HCT116 (cell line): ENCODE measurements at regions not wholly inside any gene's neighbourhood (a gene's known extent, or its start where the extent isn't known, plus 50 kb on each side); places are given as distances from the start of the nearest gene placed in this dataset.

Source experiments
- CTCF ChIP-seq, 3 experiments: fragments of 200-600 bp in 1 of 3; sonication (generic) in 1 of 3; IDR thresholded peaks in 2 of 3; conservative IDR thresholded peaks in 1 of 3; 2 replicates each; pipeline ENCODE4 v1.5.1; 2012 to 2017; ENCODE audit warnings: low read depth in 2 of 3, low read length in 2 of 3, antibody characterized with exemption in 1 of 3, borderline replicate concordance in 1 of 3, control low read depth in 1 of 3, mild to moderate bottlenecking in 1 of 3, mixed read lengths in 1 of 3, mixed run types in 1 of 3, moderate library complexity in 1 of 3; ENCODE audit not compliant: insufficient read depth in 1 of 3
- EZH2phosphoT487 ChIP-seq: fragments of 200-600 bp; IDR thresholded peaks from 2 replicates; pipeline ENCODE4 v1.6.1; 2018; ENCODE audit warnings: antibody characterized with exemption, borderline replicate concordance
- POLR2A ChIP-seq: IDR thresholded peaks from 2 replicates; pipeline ENCODE4 v1.7.0; 2011; ENCODE audit warnings: borderline replicate concordance; ENCODE audit not compliant: insufficient read depth, insufficient read length; ENCODE audit errors: extremely low read depth
- TCF7L2 ChIP-seq: IDR thresholded peaks from 2 replicates; pipeline ENCODE4 v1.7.0; 2011; ENCODE audit warnings: borderline replicate concordance, inconsistent platforms; ENCODE audit not compliant: insufficient read depth, insufficient read length; ENCODE audit errors: extremely low read depth
- TF ChIP-seq, protein P1 (sequence below): IDR thresholded peaks from 2 replicates; pipeline ENCODE4 v1.6.1; 2012
- TF ChIP-seq, protein P2 (sequence below): IDR thresholded peaks from 2 replicates; pipeline ENCODE4 v1.6.1; 2012
- TF ChIP-seq, protein P3 (sequence below): IDR thresholded peaks from 2 replicates; pipeline ENCODE4 v1.6.1; 2012; ENCODE audit warnings: low read depth

- no peak for TF ChIP-seq POLR2A
- TF ChIP-seq, protein P1, sequence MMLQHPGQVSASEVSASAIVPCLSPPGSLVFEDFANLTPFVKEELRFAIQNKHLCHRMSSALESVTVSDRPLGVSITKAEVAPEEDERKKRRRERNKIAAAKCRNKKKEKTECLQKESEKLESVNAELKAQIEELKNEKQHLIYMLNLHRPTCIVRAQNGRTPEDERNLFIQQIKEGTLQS: no peak
- TF ChIP-seq CTCF (IDR thresholded peaks at IDR 0.05 in 2 of 3, conservative IDR thresholded peaks at IDR 0.05 in 1 of 3; ENCODE audit: borderline replicate concordance in 1 of 3, insufficient read depth in 1 of 3, low read depth in 2 of 3, low read length in 2 of 3): no peak
- TF ChIP-seq, protein P2, sequence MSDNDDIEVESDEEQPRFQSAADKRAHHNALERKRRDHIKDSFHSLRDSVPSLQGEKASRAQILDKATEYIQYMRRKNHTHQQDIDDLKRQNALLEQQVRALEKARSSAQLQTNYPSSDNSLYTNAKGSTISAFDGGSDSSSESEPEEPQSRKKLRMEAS: no peak
- TF ChIP-seq, protein P3, sequence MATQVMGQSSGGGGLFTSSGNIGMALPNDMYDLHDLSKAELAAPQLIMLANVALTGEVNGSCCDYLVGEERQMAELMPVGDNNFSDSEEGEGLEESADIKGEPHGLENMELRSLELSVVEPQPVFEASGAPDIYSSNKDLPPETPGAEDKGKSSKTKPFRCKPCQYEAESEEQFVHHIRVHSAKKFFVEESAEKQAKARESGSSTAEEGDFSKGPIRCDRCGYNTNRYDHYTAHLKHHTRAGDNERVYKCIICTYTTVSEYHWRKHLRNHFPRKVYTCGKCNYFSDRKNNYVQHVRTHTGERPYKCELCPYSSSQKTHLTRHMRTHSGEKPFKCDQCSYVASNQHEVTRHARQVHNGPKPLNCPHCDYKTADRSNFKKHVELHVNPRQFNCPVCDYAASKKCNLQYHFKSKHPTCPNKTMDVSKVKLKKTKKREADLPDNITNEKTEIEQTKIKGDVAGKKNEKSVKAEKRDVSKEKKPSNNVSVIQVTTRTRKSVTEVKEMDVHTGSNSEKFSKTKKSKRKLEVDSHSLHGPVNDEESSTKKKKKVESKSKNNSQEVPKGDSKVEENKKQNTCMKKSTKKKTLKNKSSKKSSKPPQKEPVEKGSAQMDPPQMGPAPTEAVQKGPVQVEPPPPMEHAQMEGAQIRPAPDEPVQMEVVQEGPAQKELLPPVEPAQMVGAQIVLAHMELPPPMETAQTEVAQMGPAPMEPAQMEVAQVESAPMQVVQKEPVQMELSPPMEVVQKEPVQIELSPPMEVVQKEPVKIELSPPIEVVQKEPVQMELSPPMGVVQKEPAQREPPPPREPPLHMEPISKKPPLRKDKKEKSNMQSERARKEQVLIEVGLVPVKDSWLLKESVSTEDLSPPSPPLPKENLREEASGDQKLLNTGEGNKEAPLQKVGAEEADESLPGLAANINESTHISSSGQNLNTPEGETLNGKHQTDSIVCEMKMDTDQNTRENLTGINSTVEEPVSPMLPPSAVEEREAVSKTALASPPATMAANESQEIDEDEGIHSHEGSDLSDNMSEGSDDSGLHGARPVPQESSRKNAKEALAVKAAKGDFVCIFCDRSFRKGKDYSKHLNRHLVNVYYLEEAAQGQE: no peak
- no peak for TF ChIP-seq EZH2phosphoT487
- TF ChIP-seq TCF7L2: no peak
These were observed 319.1 kb downstream of the KIF20B start for GRCh38 chr10:90020506-90020905.
